OCI-LY3 (cell line): ENCODE measurements at regions not wholly inside any gene's neighbourhood (a gene's known extent, or its start where the extent isn't known, plus 50 kb on each side); places are given as distances from the start of the nearest gene placed in this dataset.

Experiments used
- EZH2phosphoT487 ChIP-seq: fragments of 200-600 bp; shearing (Covaris generic); IDR thresholded peaks from 2 replicates; pipeline ENCODE4 v1.6.1; 2018; ENCODE audit warnings: antibody characterized with exemption, mixed run types, low read depth
- TF ChIP-seq, protein P1 (sequence below): fragments of 200-600, 300-600 bp; sonication (generic); IDR thresholded peaks from 2 replicates; pipeline ENCODE4 v1.5.1; 2014; ENCODE audit warnings: antibody characterized with exemption, low read length, low read depth

DNA sequence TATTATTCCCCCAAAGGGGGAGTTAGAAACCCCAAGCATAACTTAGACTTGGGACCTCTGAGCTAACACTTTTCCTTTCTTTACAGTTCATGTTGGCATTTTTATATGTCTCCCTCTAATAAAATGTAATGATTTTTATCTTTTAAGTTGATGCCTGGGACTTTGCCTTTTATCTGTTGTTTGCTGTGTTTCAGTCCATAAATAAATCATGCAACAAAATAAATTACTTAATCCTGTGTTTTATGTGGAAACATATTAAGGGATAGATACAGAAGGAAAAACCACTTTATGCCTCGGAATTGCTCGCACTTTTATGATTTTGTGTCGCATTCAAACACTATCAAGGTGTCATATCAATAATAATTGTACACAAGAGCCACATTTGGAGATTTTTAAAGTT, 93.7 kb upstream of the TBC1D5 start:
- TF ChIP-seq, protein P1, sequence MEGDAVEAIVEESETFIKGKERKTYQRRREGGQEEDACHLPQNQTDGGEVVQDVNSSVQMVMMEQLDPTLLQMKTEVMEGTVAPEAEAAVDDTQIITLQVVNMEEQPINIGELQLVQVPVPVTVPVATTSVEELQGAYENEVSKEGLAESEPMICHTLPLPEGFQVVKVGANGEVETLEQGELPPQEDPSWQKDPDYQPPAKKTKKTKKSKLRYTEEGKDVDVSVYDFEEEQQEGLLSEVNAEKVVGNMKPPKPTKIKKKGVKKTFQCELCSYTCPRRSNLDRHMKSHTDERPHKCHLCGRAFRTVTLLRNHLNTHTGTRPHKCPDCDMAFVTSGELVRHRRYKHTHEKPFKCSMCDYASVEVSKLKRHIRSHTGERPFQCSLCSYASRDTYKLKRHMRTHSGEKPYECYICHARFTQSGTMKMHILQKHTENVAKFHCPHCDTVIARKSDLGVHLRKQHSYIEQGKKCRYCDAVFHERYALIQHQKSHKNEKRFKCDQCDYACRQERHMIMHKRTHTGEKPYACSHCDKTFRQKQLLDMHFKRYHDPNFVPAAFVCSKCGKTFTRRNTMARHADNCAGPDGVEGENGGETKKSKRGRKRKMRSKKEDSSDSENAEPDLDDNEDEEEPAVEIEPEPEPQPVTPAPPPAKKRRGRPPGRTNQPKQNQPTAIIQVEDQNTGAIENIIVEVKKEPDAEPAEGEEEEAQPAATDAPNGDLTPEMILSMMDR: no peak
- no peak for TF ChIP-seq EZH2phosphoT487
